Vagina (tissue), 2 donors: ENCODE measurements at regions not wholly inside any gene's neighbourhood (a gene's known extent, or its start where the extent isn't known, plus 50 kb on each side); places are given as distances from the start of the nearest gene placed in this dataset.

ENCODE experiments used
- DNase-seq, 2 donors: peaks; one replicate each; pipeline ENCODE4 v3.0.0-alpha.2; 2017; ENCODE audit errors: extremely low spot score in 2 of 2
- H3K27ac ChIP-seq: fragments of 200-600 bp; sonication (generic); one replicate; pipeline ENCODE4 v1.5.1; 2019
- H3K27me3 ChIP-seq: fragments of 200-600 bp; sonication (generic); one replicate; pipeline ENCODE4 v1.5.1; 2019
- H3K36me3 ChIP-seq, 2 donors: fragments of 200-600 bp; sonication (generic); one replicate each; pipeline ENCODE4 v1.5.1; 2017 to 2019
- H3K4me1 ChIP-seq: fragments of 200-600 bp; sonication (generic); one replicate; pipeline ENCODE4 v1.5.1; 2019
- H3K4me3 ChIP-seq, 2 donors: fragments of 200-600 bp; sonication (generic); 1 replicate in 1 of 2; 2 replicates in 1 of 2; pipeline ENCODE4 v1.5.1; 2016 to 2019
- H3K9me3 ChIP-seq: fragments of 200-600 bp; sonication (generic); one replicate; pipeline ENCODE4 v1.5.1; 2019
- CTCF ChIP-seq, 3 experiments: fragments of 450-650 bp in 2 of 3; fragments of 200-600 bp in 1 of 3; sonication (generic) in 1 of 3; IDR thresholded peaks; one replicate each; pipeline ENCODE4 v1.5.1; 2017 to 2019; ENCODE audit warnings: antibody characterized with exemption in 3 of 3, mild to moderate bottlenecking in 2 of 3, moderate library complexity in 2 of 3
- POLR2A ChIP-seq, 2 donors: fragments of 450-650 bp; IDR thresholded peaks; one replicate each; pipeline ENCODE4 v1.6.1; 2017; ENCODE audit warnings: antibody characterized with exemption in 2 of 2, mild to moderate bottlenecking in 2 of 2, moderate library complexity in 2 of 2
- POLR2AphosphoS5 ChIP-seq, 2 donors: sonication (generic); formaldehyde crosslinking; IDR thresholded peaks; one replicate each; pipeline ENCODE4 v1.9.0; 2017; ENCODE audit warnings: antibody characterized with exemption in 2 of 2, mild to moderate bottlenecking in 2 of 2, low read depth in 1 of 2; ENCODE audit not compliant: insufficient read depth in 1 of 2
- intact Hi-C: fragments of 100-400 bp; cut with DNase I; formaldehyde crosslinking; loops from one replicate; pipeline ENCODE4 v1.15.1; 2023

- no peaks in the 10 kb centered on the region for H3K27me3 ChIP-seq
- H3K4me3 ChIP-seq, result no peak overlapping the region
- intact Hi-C loops, result no loop called here
- DNase-seq, result no peak
- no peak overlapping the region for H3K27ac ChIP-seq
- no peaks in the 10 kb centered on the region for H3K4me1 ChIP-seq
- H3K36me3 ChIP-seq, result no peaks in the 10 kb centered on the region
- no peaks in the 10 kb centered on the region for H3K9me3 ChIP-seq
- TF ChIP-seq POLR2A (IDR thresholded peaks at IDR 0.05) (no peak), CTCF (IDR thresholded peaks at IDR 0.05) (no peak), POLR2AphosphoS5 (IDR thresholded peaks at IDR 0.05; ENCODE audit: insufficient read depth in 1 of 2, low read depth in 1 of 2) (no peak)
These were observed 360.0 kb upstream of the SFSWAP start for GRCh38 chr12:131350943-131351318.

GRCh38 chr12:131351319-131352028 is 359.4 kb upstream of the SFSWAP start:
- H3K27me3 ChIP-seq, result no peaks in the 10 kb centered on the region
- no peak overlapping the region for H3K27ac ChIP-seq
- no peaks in the 10 kb centered on the region for H3K36me3 ChIP-seq
- no peak for DNase-seq
- no peaks in the 10 kb centered on the region for H3K4me1 ChIP-seq
- TF ChIP-seq CTCF (IDR thresholded peaks at IDR 0.05) (no peak), POLR2A (IDR thresholded peaks at IDR 0.05) (no peak), POLR2AphosphoS5 (IDR thresholded peaks at IDR 0.05; ENCODE audit: insufficient read depth in 1 of 2, low read depth in 1 of 2) (no peak)
- no peaks in the 10 kb centered on the region for H3K9me3 ChIP-seq
- intact Hi-C loops, result no loop called here
- H3K4me3 ChIP-seq, result no peak overlapping the region

GRCh38 chr12:131352296-131352900 is 358.5 kb upstream of the SFSWAP start:
- intact Hi-C loops, result no loop called here
- Histone ChIP-seq H3K27ac (no peak overlapping the region), H3K36me3 (no peaks in the 10 kb centered on the region), H3K27me3 (no peaks in the 10 kb centered on the region), H3K9me3 (no peaks in the 10 kb centered on the region), H3K4me3 (no peak overlapping the region), H3K4me1 (no peaks in the 10 kb centered on the region)
- no peak for DNase-seq
- TF ChIP-seq CTCF (IDR thresholded peaks at IDR 0.05) (no peak), POLR2A (IDR thresholded peaks at IDR 0.05) (no peak), POLR2AphosphoS5 (IDR thresholded peaks at IDR 0.05; ENCODE audit: insufficient read depth in 1 of 2, low read depth in 1 of 2) (no peak)

- no peaks in the 10 kb centered on the region for H3K36me3 ChIP-seq
- H3K27ac ChIP-seq, result no peak overlapping the region
- intact Hi-C loops, result no loop called here
- no peaks in the 10 kb centered on the region for H3K9me3 ChIP-seq
- no peak overlapping the region for H3K4me3 ChIP-seq
- TF ChIP-seq POLR2AphosphoS5 (IDR thresholded peaks at IDR 0.05; ENCODE audit: insufficient read depth in 1 of 2, low read depth in 1 of 2), result no peak
- no peak for TF ChIP-seq POLR2A (IDR thresholded peaks at IDR 0.05)
- no peak for TF ChIP-seq CTCF (IDR thresholded peaks at IDR 0.05)
- H3K27me3 ChIP-seq, result no peaks in the 10 kb centered on the region
- H3K4me1 ChIP-seq, result no peaks in the 10 kb centered on the region
- DNase-seq, result no peak
These were observed 357.5 kb upstream of the SFSWAP start for GRCh38 chr12:131353376-131353775.

- no peak for DNase-seq
- Histone ChIP-seq H3K9me3 (no peaks in the 10 kb centered on the region), H3K36me3 (no peaks in the 10 kb centered on the region), H3K4me3 (no peak overlapping the region), H3K27ac (no peak overlapping the region), H3K27me3 (no peaks in the 10 kb centered on the region), H3K4me1 (no peaks in the 10 kb centered on the region)
- intact Hi-C loops, result no loop called here
- no peak for TF ChIP-seq POLR2AphosphoS5 (IDR thresholded peaks at IDR 0.05; ENCODE audit: insufficient read depth in 1 of 2, low read depth in 1 of 2)
- TF ChIP-seq POLR2A (IDR thresholded peaks at IDR 0.05), result no peak
These were observed 357.1 kb upstream of the SFSWAP start for GRCh38 chr12:131353826-131354225.
